HCT116 (cell line): ENCODE measurements at regions not wholly inside any gene's neighbourhood (a gene's known extent, or its start where the extent isn't known, plus 50 kb on each side); places are given as distances from the start of the nearest gene placed in this dataset.

Experiments used
- ATAC-seq: fragments of 200-7000 bp; cut with Tn5 transposase; 2 replicates; pipeline ENCODE4 v1.9.1; 2020; ENCODE audit warnings: mild to moderate bottlenecking, moderate library complexity
- BruUV-seq: library from RNA; stranded (reverse); fragments of 400-500 nt; replicated peaks from 2 replicates; lab custom pipeline; 2021; lab: Mats Ljungman, UMichigan
- CTCF ChIA-PET: fragments of 300-600 bp; sonication (Branson Sonifier 250); formaldehyde crosslinking; loops from one replicate; lab custom pipeline; 2021; ENCODE audit warnings: antibody characterized with exemption; lab: Charles Lee
- POLR2A ChIA-PET: fragments of 300-600, 350-600 bp; sonication (Branson Sonifier 250); formaldehyde crosslinking; loops from one replicate; lab custom pipeline; 2021; ENCODE audit warnings: antibody characterized with exemption; lab: Charles Lee
- RAD21 ChIA-PET, 2 experiments: fragments of 300-600 bp; sonication (Branson Sonifier 250); formaldehyde crosslinking; loops; one replicate each; lab custom pipeline; 2023; ENCODE audit warnings: low total read pairs in 2 of 2; ENCODE audit not compliant: uncharacterized antibody in 2 of 2, unreplicated experiment in 2 of 2, low non-redundant PET in 1 of 2; lab: Charles Lee
- DNase-seq: peaks from one replicate; pipeline ENCODE4 v3.0.0-alpha.2; 2010; ENCODE audit warnings: low read depth, low spot score
- H2AFZ ChIP-seq: fragments of 200-600 bp; shearing (Covaris generic), sonication (generic); 2 replicates; pipeline ENCODE4 v1.6.1; 2017; ENCODE audit warnings: low read depth, mixed run types, mixed read lengths, antibody characterized with exemption, low read length; ENCODE audit not compliant: poor library complexity, severe bottlenecking
- H3K27ac ChIP-seq: 2 replicates; pipeline ENCODE4 v1.5.1; 2012; ENCODE audit warnings: low read depth, low read length
- H3K27me3 ChIP-seq: fragments of 200-600 bp; sonication (generic); 2 replicates; pipeline ENCODE4 v1.6.1; 2016; ENCODE audit warnings: mixed run types, low read length, mixed read lengths; ENCODE audit not compliant: insufficient read depth
- H3K36me3 ChIP-seq, 2 experiments: fragments of 200-500 bp in 1 of 2; fragments of 200-600 bp in 1 of 2; sonication (Bioruptor generic) in 1 of 2; sonication (generic) in 1 of 2; 2 replicates each; pipeline versions ENCODE4 v1.5.1 to v1.6.1; 2014 to 2016; ENCODE audit warnings: low read length in 2 of 2, inconsistent platforms in 1 of 2, mixed read lengths in 1 of 2, mixed run types in 1 of 2; ENCODE audit not compliant: insufficient read depth in 2 of 2, control insufficient read depth in 1 of 2
- H3K4me1 ChIP-seq, 2 experiments: fragments of 200-600 bp in 1 of 2; sonication (generic) in 1 of 2; 2 replicates each; pipeline versions ENCODE4 v1.5.1 to v1.6.1; 2012 to 2017; ENCODE audit warnings: low read length in 2 of 2, inconsistent platforms in 1 of 2, mild to moderate bottlenecking in 1 of 2, mixed read lengths in 1 of 2, mixed run types in 1 of 2, moderate library complexity in 1 of 2; ENCODE audit not compliant: insufficient read depth in 2 of 2, control insufficient read depth in 1 of 2
- H3K4me2 ChIP-seq: fragments of 200-600 bp; sonication (generic); 2 replicates; pipeline ENCODE4 v1.6.1; 2017; ENCODE audit warnings: mixed run types, low read length, mixed read lengths
- H3K4me3 ChIP-seq, 2 experiments: fragments of 200-600 bp in 1 of 2; sonication (generic) in 1 of 2; replicated peaks in 1 of 2; 2 replicates each; pipeline ENCODE4 v1.5.1; 2011 to 2016; ENCODE audit warnings: low read length in 2 of 2, control low read depth in 1 of 2, low read depth in 1 of 2, mild to moderate bottlenecking in 1 of 2, mixed read lengths in 1 of 2, mixed run types in 1 of 2
- H3K79me2 ChIP-seq: fragments of 200-600 bp; sonication (generic); 2 replicates; pipeline ENCODE4 v1.6.1; 2017; ENCODE audit warnings: mild to moderate bottlenecking, mixed run types, low read length, moderate library complexity, mixed read lengths; ENCODE audit not compliant: insufficient read depth
- H3K9ac ChIP-seq: fragments of 200-600 bp; sonication (generic); 2 replicates; pipeline ENCODE4 v1.6.1; 2016; ENCODE audit warnings: low read length, mixed read lengths
- H3K9me2 ChIP-seq: fragments of 200-600 bp; sonication (generic), shearing (Covaris generic); 2 replicates; pipeline ENCODE4 v1.6.1; 2017; ENCODE audit warnings: mixed run types, mild to moderate bottlenecking, moderate library complexity; ENCODE audit not compliant: insufficient read depth
- H3K9me3 ChIP-seq, 2 experiments: fragments of 200-500 bp in 1 of 2; fragments of 200-600 bp in 1 of 2; sonication (Bioruptor generic) in 1 of 2; sonication (generic) in 1 of 2; 2 replicates each; pipeline ENCODE4 v1.6.1; 2014 to 2017; ENCODE audit warnings: low read length in 2 of 2, mixed read lengths in 2 of 2, inconsistent platforms in 1 of 2, low read depth in 1 of 2, mild to moderate bottlenecking in 1 of 2, mixed run types in 1 of 2, moderate library complexity in 1 of 2; ENCODE audit not compliant: control insufficient read depth in 1 of 2, insufficient read depth in 1 of 2
- H4K20me1 ChIP-seq: fragments of 200-600 bp; sonication (generic), shearing (Covaris generic); 2 replicates; pipeline ENCODE4 v1.6.1; 2017; ENCODE audit warnings: mixed run types, mild to moderate bottlenecking, moderate library complexity; ENCODE audit not compliant: insufficient read depth
- FOSL1 ChIP-seq: IDR thresholded peaks from 2 replicates; pipeline ENCODE4 v1.6.1; 2012; ENCODE audit warnings: low read depth
- JUND ChIP-seq: IDR thresholded peaks from 2 replicates; pipeline ENCODE4 v1.6.1; 2012
- REST ChIP-seq: IDR thresholded peaks from 2 replicates; pipeline ENCODE4 v1.6.1; 2012; ENCODE audit warnings: low read depth
- SIN3A ChIP-seq: IDR thresholded peaks from 2 replicates; pipeline ENCODE4 v1.6.1; 2012; ENCODE audit warnings: low read depth
- YY1 ChIP-seq: IDR thresholded peaks from 2 replicates; pipeline ENCODE4 v1.6.1; 2011; ENCODE audit warnings: low read length, low read depth, moderate library complexity, mild to moderate bottlenecking; ENCODE audit not compliant: insufficient replicate concordance; ENCODE audit errors: extremely low read depth
- ZFX ChIP-seq: fragments of 450-650 bp; IDR thresholded peaks from 2 replicates; pipeline ENCODE4 v1.6.1; 2017
- intact Hi-C: fragments of 100-400 bp; cut with micrococcal nuclease; formaldehyde crosslinking; loops from 2 replicates; pipeline ENCODE4 v1.10.0; 2022
- TF ChIP-seq, protein P1 (sequence below): IDR thresholded peaks from 2 replicates; pipeline ENCODE4 v1.6.1; 2012
- TF ChIP-seq, protein P2 (sequence below): IDR thresholded peaks from 2 replicates; pipeline ENCODE4 v1.6.1; 2012

GRCh38 chr6:71107911-71108420, 151.1 kb upstream of the B3GAT2 start:
- H2AFZ ChIP-seq = no peak overlapping the region
- BruUV-seq = no TSS peak
- intact Hi-C loops = no loop called here
- POLR2A ChIA-PET = no interaction called here
- H3K4me3 ChIP-seq = no peak overlapping the region
- H4K20me1 ChIP-seq = no peaks in the 10 kb centered on the region
- H3K9me2 ChIP-seq = no peaks in the 10 kb centered on the region
- no peaks in the 10 kb centered on the region for H3K79me2 ChIP-seq
- no peaks in the 10 kb centered on the region for H3K36me3 ChIP-seq
- no peak overlapping the region for H3K9ac ChIP-seq
- DNase-seq (peak; percentile 3), ATAC-seq (peak; percentile 34; the same call in 1 of the 2 replicates)
- RAD21 ChIA-PET = no interaction called here
- H3K27ac ChIP-seq = no peak overlapping the region
- peaks cover 19% of the 10 kb centered on the region; the same call in 1 of the 2 replicates for H3K27me3 ChIP-seq
- peaks cover 0 to 6% of the 10 kb centered on the region in 2 experiments; a peak in 2 of 4 replicates for H3K4me1 ChIP-seq
- H3K4me2 ChIP-seq = no peak overlapping the region
- H3K9me3 ChIP-seq = no peaks in the 10 kb centered on the region
- TF ChIP-seq SIN3A = no peak
- TF ChIP-seq, protein P1, sequence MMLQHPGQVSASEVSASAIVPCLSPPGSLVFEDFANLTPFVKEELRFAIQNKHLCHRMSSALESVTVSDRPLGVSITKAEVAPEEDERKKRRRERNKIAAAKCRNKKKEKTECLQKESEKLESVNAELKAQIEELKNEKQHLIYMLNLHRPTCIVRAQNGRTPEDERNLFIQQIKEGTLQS = no peak
- no peak for TF ChIP-seq FOSL1
- TF ChIP-seq, protein P2, sequence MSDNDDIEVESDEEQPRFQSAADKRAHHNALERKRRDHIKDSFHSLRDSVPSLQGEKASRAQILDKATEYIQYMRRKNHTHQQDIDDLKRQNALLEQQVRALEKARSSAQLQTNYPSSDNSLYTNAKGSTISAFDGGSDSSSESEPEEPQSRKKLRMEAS = no peak
- no peak for TF ChIP-seq ZFX
- TF ChIP-seq YY1 = no peak
- no peak for TF ChIP-seq REST
- no peak for TF ChIP-seq JUND
- TF ChIP-seq, all 23 proteins: peak for 0
- CTCF ChIA-PET = no interaction called here
